ENCODE measurements at regions not wholly inside any gene's neighbourhood (a gene's known extent, or its start where the extent isn't known, plus 50 kb on each side); places are given as distances from the start of the nearest gene placed in this dataset.

DNA sequence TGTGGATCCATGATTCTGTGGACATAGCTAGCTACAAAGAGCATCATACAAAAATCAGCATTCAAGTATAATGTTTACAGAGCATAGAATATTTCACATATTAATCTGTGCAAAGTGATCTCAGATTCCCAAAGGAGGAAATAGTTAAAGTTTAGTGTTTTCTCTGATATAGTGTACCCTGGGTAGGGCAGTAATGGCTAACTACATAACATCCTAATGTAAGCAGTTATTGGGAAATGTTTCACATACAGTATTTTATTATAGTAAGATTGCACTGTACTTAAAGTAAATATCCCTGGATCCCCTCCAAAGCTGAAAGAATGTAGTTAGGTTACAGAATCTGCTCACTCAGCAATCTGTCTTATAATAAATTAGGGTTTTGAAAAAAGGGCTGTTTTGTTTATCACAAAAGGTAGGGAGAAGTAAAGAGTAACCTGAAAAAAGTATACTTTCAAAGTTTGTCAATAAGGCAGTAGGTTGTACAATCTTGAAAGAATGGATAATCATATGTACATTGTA, 52.5 kb upstream of the SMARCA2 start:
- DNase-seq (ENCODE audit: low spot score), result no peak

DNA sequence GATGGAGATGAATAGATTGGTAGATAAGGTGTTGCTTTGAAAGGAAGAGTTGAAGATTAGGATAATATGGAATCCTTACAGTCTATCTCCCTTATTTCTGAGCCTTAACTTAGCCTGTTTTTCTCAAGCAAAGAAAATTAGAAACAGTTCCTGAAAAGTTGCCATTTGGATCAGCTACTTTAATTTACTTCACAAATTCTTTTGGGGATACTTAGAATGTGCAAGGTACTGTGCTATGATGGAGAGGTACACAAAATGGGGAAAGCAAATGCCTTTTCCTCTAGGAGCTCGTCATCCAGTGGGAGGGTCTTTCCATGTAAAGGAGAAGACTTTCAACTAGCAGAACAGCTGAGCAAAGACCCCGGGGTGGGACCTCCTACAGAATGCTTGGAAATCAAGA, 51.1 kb upstream of the SMARCA2 start:
- no peak for DNase-seq (ENCODE audit: low spot score)

All from putamen (tissue), 1 donor.